ENCODE measurements at regions not wholly inside any gene's neighbourhood (a gene's known extent, or its start where the extent isn't known, plus 50 kb on each side); places are given as distances from the start of the nearest gene placed in this dataset.

DNA sequence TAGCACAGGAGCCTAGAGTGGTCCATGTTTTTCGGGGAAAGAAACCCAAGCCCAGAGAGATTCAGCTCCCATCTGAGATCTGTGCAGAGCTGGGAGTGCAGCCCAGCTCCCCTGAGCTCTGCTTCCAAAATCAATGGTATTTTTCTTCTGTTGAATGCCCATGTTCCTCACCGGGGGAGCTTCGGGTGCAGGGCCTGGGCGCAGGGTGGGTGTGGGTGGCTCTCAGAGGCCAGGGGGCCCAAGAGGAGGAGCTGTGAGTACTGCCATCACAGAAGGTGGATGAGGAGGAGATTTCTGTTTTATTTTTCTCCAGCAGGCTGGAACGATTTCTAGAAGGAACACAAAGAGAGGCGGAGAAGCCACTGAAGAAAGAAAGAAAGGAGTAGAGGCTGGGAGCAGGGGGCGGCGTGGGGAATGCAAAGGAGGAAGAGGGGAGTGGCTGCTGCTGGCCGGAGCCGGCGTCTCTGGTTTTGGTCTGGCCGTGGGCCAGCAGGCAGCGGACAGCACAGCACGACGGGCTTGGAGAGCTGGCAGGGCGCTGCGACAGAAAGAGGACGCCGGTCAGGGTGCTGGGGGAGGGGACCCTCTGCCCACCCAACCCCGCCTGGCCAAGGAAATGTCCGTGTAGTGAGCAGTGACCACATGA is 76.2 kb upstream of the KSR1 start:
- H3K9me3 ChIP-seq (ENCODE audit: control insufficient read depth, low read length): no peaks in the 10 kb centered on the region
- H3K27me3 ChIP-seq (replicated peaks; ENCODE audit: control insufficient read depth, insufficient read depth, low read length, poor library complexity, severe bottlenecking): no peaks in the 10 kb centered on the region
- no peak overlapping the region for H3K4me3 ChIP-seq (ENCODE audit: insufficient read depth, low read depth, low read length, poor library complexity, severe bottlenecking)
- no peak overlapping the region for H3K27ac ChIP-seq (ENCODE audit: insufficient read depth, low read length, poor library complexity, severe bottlenecking)
- no peak for DNase-seq
- no peaks in the 10 kb centered on the region for H3K4me1 ChIP-seq (ENCODE audit: control insufficient read depth, insufficient read depth, low read length, poor library complexity, severe bottlenecking)
- no peaks in the 10 kb centered on the region for H3K36me3 ChIP-seq (ENCODE audit: control insufficient read depth, insufficient read depth, low read length)

DNA sequence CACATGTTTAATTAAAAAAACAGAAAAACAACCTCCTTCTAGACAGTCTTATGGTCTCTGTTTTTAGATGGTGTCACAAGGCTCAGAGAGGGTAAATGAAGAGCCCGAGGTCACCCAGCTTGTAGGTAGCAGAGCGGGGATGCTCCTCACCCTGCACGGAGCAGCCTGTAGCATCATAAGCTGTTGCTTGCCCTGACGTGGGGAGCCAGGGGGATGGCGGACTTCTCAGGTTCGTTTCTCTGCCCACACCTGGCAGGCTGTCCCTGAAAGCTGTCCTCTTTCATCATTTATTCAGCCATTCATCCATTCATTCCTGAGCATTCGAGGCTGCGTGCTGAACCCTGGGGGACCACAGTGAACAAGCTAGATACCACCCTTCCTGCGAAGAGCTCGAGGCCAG is 75.7 kb upstream of the KSR1 start:
- Histone ChIP-seq H3K9me3 (ENCODE audit: control insufficient read depth, low read length) (no peaks in the 10 kb centered on the region), H3K4me3 (ENCODE audit: insufficient read depth, low read depth, low read length, poor library complexity, severe bottlenecking) (no peak overlapping the region), H3K27me3 (replicated peaks; ENCODE audit: control insufficient read depth, insufficient read depth, low read length, poor library complexity, severe bottlenecking) (no peaks in the 10 kb centered on the region), H3K27ac (ENCODE audit: insufficient read depth, low read length, poor library complexity, severe bottlenecking) (no peak overlapping the region), H3K4me1 (ENCODE audit: control insufficient read depth, insufficient read depth, low read length, poor library complexity, severe bottlenecking) (no peaks in the 10 kb centered on the region), H3K36me3 (ENCODE audit: control insufficient read depth, insufficient read depth, low read length) (no peaks in the 10 kb centered on the region)
- DNase-seq: no peak

GRCh38 chr17:27381007-27381501 is 75.2 kb upstream of the KSR1 start:
- Histone ChIP-seq H3K4me1 (ENCODE audit: control insufficient read depth, insufficient read depth, low read length, poor library complexity, severe bottlenecking) (no peaks in the 10 kb centered on the region), H3K27ac (ENCODE audit: insufficient read depth, low read length, poor library complexity, severe bottlenecking) (no peak overlapping the region)

GRCh38 chr17:27382025-27382424 is 74.2 kb upstream of the KSR1 start:
- H3K9me3 ChIP-seq (ENCODE audit: control insufficient read depth, low read length): no peaks in the 10 kb centered on the region
- no peak overlapping the region for H3K27ac ChIP-seq (ENCODE audit: insufficient read depth, low read length, poor library complexity, severe bottlenecking)
- H3K4me3 ChIP-seq (ENCODE audit: insufficient read depth, low read depth, low read length, poor library complexity, severe bottlenecking): no peak overlapping the region
- no peaks in the 10 kb centered on the region for H3K27me3 ChIP-seq (replicated peaks; ENCODE audit: control insufficient read depth, insufficient read depth, low read length, poor library complexity, severe bottlenecking)
- H3K36me3 ChIP-seq (ENCODE audit: control insufficient read depth, insufficient read depth, low read length): no peaks in the 10 kb centered on the region
- H3K4me1 ChIP-seq (ENCODE audit: control insufficient read depth, insufficient read depth, low read length, poor library complexity, severe bottlenecking): no peaks in the 10 kb centered on the region
- no peak for DNase-seq

More at GRCh38 chr17:27381007-27381501, 75.2 kb upstream of the KSR1 start:
- no peaks in the 10 kb centered on the region for H3K27me3 ChIP-seq (replicated peaks; ENCODE audit: control insufficient read depth, insufficient read depth, low read length, poor library complexity, severe bottlenecking)
- peak; percentile 49 to 67 (median 64) for DNase-seq
- no peak overlapping the region for H3K4me3 ChIP-seq (ENCODE audit: insufficient read depth, low read depth, low read length, poor library complexity, severe bottlenecking)
- H3K9me3 ChIP-seq (ENCODE audit: control insufficient read depth, low read length): no peaks in the 10 kb centered on the region
- no peaks in the 10 kb centered on the region for H3K36me3 ChIP-seq (ENCODE audit: control insufficient read depth, insufficient read depth, low read length)

DNA sequence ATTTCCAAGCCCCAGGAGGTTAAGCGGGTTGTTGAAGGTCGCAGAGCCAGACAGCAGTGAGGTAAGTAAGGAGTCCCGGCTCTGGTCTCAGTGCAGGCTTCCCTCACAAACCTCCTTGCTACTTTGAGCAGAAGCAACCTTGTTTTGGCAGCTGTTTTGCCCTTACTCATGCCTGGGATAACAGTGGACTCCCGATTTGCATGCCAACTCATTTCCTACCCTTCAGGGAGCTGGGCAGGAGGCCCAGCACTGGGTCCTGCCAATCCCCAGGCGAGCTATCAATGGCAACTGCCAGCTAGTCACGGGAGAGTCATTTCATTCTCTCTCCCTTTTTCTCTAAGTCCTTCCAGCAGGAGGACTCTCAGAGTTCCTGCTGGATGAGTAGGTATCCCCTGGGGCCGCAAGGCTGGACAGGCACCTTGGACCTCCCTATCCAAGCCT is 72.0 kb upstream of the KSR1 start:
- no peak for DNase-seq
- no peak overlapping the region for H3K27ac ChIP-seq (ENCODE audit: insufficient read depth, low read length, poor library complexity, severe bottlenecking)
- H3K4me1 ChIP-seq (ENCODE audit: control insufficient read depth, insufficient read depth, low read length, poor library complexity, severe bottlenecking): no peaks in the 10 kb centered on the region
- no peak overlapping the region for H3K4me3 ChIP-seq (ENCODE audit: insufficient read depth, low read depth, low read length, poor library complexity, severe bottlenecking)
- no peaks in the 10 kb centered on the region for H3K27me3 ChIP-seq (replicated peaks; ENCODE audit: control insufficient read depth, insufficient read depth, low read length, poor library complexity, severe bottlenecking)
- H3K36me3 ChIP-seq (ENCODE audit: control insufficient read depth, insufficient read depth, low read length): no peaks in the 10 kb centered on the region
- H3K9me3 ChIP-seq (ENCODE audit: control insufficient read depth, low read length): no peaks in the 10 kb centered on the region

- no peaks in the 10 kb centered on the region for H3K4me1 ChIP-seq (ENCODE audit: control insufficient read depth, insufficient read depth, low read length, poor library complexity, severe bottlenecking)
- no peaks in the 10 kb centered on the region for H3K9me3 ChIP-seq (ENCODE audit: control insufficient read depth, low read length)
These were observed 71.5 kb upstream of the KSR1 start for GRCh38 chr17:27384726-27385125.

GRCh38 chr17:27385626-27386025 is 70.6 kb upstream of the KSR1 start:
- H3K4me3 ChIP-seq (ENCODE audit: insufficient read depth, low read depth, low read length, poor library complexity, severe bottlenecking): no peak overlapping the region
- DNase-seq: no peak
- H3K4me1 ChIP-seq (ENCODE audit: control insufficient read depth, insufficient read depth, low read length, poor library complexity, severe bottlenecking): no peaks in the 10 kb centered on the region
- no peaks in the 10 kb centered on the region for H3K9me3 ChIP-seq (ENCODE audit: control insufficient read depth, low read length)
- no peak overlapping the region for H3K27ac ChIP-seq (ENCODE audit: insufficient read depth, low read length, poor library complexity, severe bottlenecking)
- H3K27me3 ChIP-seq (replicated peaks; ENCODE audit: control insufficient read depth, insufficient read depth, low read length, poor library complexity, severe bottlenecking): no peaks in the 10 kb centered on the region
- H3K36me3 ChIP-seq (ENCODE audit: control insufficient read depth, insufficient read depth, low read length): no peaks in the 10 kb centered on the region

More at GRCh38 chr17:27384726-27385125, 71.5 kb upstream of the KSR1 start:
- Histone ChIP-seq H3K27me3 (replicated peaks; ENCODE audit: control insufficient read depth, insufficient read depth, low read length, poor library complexity, severe bottlenecking) (no peaks in the 10 kb centered on the region), H3K36me3 (ENCODE audit: control insufficient read depth, insufficient read depth, low read length) (no peaks in the 10 kb centered on the region), H3K27ac (ENCODE audit: insufficient read depth, low read length, poor library complexity, severe bottlenecking) (no peak overlapping the region), H3K4me3 (ENCODE audit: insufficient read depth, low read depth, low read length, poor library complexity, severe bottlenecking) (no peak overlapping the region)
- no peak for DNase-seq

GRCh38 chr17:27386206-27387075 is 69.8 kb upstream of the KSR1 start:
- Histone ChIP-seq H3K27me3 (replicated peaks; ENCODE audit: control insufficient read depth, insufficient read depth, low read length, poor library complexity, severe bottlenecking) (no peaks in the 10 kb centered on the region), H3K4me1 (ENCODE audit: control insufficient read depth, insufficient read depth, low read length, poor library complexity, severe bottlenecking) (no peaks in the 10 kb centered on the region), H3K9me3 (ENCODE audit: control insufficient read depth, low read length) (no peaks in the 10 kb centered on the region), H3K36me3 (ENCODE audit: control insufficient read depth, insufficient read depth, low read length) (no peaks in the 10 kb centered on the region), H3K27ac (ENCODE audit: insufficient read depth, low read length, poor library complexity, severe bottlenecking) (no peak overlapping the region), H3K4me3 (ENCODE audit: insufficient read depth, low read depth, low read length, poor library complexity, severe bottlenecking) (no peak overlapping the region)
- DNase-seq: no peak

DNA sequence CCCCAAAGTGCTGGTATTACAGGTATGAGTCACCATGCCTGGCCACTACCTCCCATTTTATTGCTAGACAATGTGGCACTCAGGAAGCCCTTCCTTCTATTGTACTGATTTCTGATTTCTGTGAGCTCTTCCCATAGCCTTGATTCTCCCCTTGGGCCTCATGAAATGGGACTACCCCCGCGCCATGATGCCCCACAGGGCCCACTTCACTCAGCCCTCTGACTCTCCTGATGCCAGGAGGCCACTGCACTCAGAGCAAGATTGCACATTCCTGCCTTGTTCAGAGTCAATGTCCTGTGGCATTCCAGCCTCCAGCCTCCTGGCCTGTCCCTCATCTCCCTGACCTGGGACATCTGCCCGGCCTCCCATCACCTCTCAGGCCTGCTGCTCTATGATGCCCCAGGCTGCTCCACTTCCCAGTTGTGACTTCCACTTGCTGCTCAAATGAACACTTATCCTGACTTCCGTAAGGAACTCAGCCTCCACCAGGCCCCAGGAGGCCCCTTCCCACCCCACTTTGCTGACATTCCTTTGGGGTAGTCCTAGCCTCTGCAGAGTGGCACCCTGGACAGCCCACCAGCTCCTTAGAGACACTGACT is 66.6 kb upstream of the KSR1 start:
- no peaks in the 10 kb centered on the region for H3K27me3 ChIP-seq (replicated peaks; ENCODE audit: control insufficient read depth, insufficient read depth, low read length, poor library complexity, severe bottlenecking)

DNA sequence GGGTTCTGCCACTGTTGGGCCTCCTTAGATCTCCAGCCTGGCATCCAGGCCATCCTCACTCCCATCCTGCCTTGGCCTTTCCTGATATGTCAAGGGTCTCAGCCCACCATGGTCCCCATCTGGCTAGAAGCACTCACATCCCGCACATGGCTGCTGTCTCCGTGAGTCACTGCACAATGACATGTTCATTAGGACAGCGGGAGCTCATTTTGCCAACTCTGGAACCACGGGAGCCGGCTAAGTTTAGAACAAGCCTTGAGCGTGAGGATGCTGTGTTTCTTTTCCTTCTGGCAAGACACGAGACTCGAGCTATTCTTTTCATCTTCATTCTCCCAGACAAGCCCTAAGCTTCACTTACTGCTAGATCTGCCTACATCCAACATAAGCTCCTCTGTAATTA is 65.7 kb upstream of the KSR1 start:
- H3K4me1 ChIP-seq (ENCODE audit: control insufficient read depth, insufficient read depth, low read length, poor library complexity, severe bottlenecking): no peaks in the 10 kb centered on the region
- H3K36me3 ChIP-seq (ENCODE audit: control insufficient read depth, insufficient read depth, low read length): no peaks in the 10 kb centered on the region
- DNase-seq: no peak
- H3K27ac ChIP-seq (ENCODE audit: insufficient read depth, low read length, poor library complexity, severe bottlenecking): no peak overlapping the region
- no peaks in the 10 kb centered on the region for H3K9me3 ChIP-seq (ENCODE audit: control insufficient read depth, low read length)
- no peak overlapping the region for H3K4me3 ChIP-seq (ENCODE audit: insufficient read depth, low read depth, low read length, poor library complexity, severe bottlenecking)
- H3K27me3 ChIP-seq (replicated peaks; ENCODE audit: control insufficient read depth, insufficient read depth, low read length, poor library complexity, severe bottlenecking): no peaks in the 10 kb centered on the region

More for the DNA sequence above, 66.6 kb upstream of the KSR1 start:
- no peaks in the 10 kb centered on the region for H3K4me1 ChIP-seq (ENCODE audit: control insufficient read depth, insufficient read depth, low read length, poor library complexity, severe bottlenecking)
- DNase-seq: no peak
- H3K9me3 ChIP-seq (ENCODE audit: control insufficient read depth, low read length): no peaks in the 10 kb centered on the region
- no peak overlapping the region for H3K27ac ChIP-seq (ENCODE audit: insufficient read depth, low read length, poor library complexity, severe bottlenecking)
- H3K4me3 ChIP-seq (ENCODE audit: insufficient read depth, low read depth, low read length, poor library complexity, severe bottlenecking): no peak overlapping the region
- no peaks in the 10 kb centered on the region for H3K36me3 ChIP-seq (ENCODE audit: control insufficient read depth, insufficient read depth, low read length)

Measured in effector memory CD4-positive, alpha-beta T cell (primary cell).